GM18873 (cell line): ENCODE measurements at regions not wholly inside any gene's neighbourhood (a gene's known extent, or its start where the extent isn't known, plus 50 kb on each side); places are given as distances from the start of the nearest gene placed in this dataset.

Experiments
- ATAC-seq: cut with Tn5 transposase; IDR thresholded peaks from one replicate; pipeline ENCODE4 v1.9.1; 2021; ENCODE audit warnings: mild to moderate bottlenecking, moderate library complexity, moderate number of reproducible peaks; ENCODE audit not compliant: unreplicated experiment, low FRiP score

DNA sequence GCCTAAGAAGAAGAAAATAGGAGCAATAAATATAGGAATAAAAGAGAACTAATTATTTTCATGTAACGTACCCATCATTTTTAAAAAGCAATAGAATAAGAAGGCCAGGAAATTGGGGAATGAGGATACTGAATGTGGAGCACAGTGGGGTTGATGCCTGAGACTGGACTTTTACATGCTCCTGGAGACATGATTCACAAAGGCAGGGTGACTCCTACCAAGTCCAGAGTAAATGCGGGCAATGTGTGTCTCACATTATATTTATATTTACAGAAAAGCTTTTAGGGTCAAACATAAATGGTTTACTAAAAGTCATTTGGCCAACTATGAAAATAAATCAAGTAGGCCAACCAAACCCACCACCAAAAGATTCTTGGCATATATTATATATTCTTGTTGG lies 87.9 kb upstream of the COL5A2 start:
- ATAC-seq: no peak

GRCh38 chr2:189267925-189268579 lies 88.5 kb upstream of the COL5A2 start:
- no peak for ATAC-seq

DNA sequence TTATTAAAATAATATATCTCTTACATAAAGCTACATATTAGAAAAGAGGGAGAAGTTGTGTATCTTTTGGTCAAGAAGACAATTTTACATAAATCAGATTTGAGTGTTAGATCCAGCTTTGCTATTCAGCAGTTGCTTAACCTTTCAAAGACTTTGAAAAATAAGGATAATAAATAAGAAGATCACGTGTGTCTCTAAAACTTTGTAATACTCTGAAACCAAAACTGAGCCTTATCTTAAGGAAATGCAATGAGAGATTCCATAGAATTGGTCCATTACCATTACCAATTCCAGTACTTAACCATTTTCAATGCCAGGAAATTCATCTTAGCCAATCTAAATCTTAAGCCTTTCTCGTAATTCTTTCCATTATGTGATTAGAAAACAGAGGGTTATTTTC lies 89.2 kb upstream of the COL5A2 start:
- ATAC-seq: no peak

DNA sequence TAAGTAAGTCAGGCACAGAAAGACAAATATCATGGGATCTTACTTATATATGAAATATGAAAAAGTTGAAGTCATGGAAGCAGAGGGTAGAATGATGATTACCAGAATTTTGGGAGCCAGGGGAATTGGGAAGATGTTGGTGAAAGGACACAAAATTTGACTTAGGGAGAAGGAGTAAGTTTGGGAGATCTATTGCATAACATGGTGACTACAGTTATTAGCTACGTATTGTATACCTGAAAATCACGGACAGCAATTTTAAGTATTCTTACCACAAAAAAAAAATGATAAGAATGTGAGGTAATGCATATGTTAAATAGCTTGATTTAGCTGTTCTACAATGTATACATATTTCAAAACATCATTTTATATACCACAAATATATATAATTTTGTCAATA lies 94.2 kb upstream of the COL5A2 start:
- ATAC-seq: no peak

DNA sequence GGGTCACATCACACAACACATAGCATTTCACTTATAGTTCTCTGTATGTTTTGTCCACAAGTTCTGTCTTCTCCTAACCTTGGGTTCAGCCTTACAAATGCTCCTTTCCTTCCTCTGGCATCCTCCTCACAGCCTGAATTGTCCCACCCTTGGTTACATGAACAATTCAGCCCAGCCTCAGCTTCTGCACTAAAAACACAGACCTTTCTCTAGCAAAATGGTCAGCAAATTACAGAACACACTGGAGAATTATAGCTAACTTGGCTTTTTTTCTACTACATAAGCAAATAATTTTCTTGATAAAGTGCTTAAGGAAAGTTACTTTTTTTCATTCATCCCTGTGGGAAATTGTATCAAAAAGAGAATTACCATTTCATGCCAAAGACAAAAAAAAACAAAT lies 94.8 kb upstream of the COL5A2 start:
- no peak for ATAC-seq

DNA sequence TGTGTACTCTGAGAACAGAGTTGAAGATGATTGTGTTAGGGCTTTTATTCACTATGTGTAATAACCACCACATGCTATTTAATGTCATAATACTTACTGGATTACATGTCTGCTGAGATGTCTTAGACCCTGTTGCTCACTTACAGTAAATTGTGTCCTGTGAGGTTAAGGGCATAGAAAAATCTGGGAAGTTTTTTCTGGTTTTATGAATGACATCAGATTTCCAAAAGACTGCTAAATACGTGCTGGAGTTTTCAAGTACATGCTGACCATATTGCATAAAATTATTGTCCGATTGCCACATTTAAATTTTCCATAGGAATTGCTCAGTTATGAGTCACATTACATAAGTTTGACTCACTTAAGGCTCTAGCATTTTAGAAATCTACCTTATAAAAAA lies 96.7 kb upstream of the COL5A2 start:
- ATAC-seq: no peak

GRCh38 chr2:189281201-189281600 lies 101.6 kb upstream of the COL5A2 start:
- ATAC-seq: no peak

DNA sequence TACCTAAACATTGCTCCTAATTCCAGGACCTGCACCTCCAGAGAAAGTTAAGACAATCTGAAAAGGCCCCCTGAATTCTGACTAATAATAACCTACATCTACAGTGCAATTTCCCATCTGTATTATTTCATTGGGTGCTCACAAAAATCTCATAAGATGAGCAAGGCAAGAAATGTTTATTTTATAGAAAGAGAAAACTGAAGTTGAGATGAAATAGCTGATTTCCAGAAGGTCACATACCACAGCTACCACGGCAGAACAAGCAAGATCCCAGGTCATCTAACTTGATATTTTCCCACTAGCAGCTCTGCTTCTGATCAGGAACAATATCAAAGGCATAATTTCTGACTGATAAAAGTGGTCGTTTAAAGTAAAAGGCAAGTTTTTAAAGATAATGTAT lies 105.8 kb upstream of the COL5A2 start:
- ATAC-seq: no peak

GRCh38 chr2:189285962-189286645 lies 106.5 kb upstream of the COL5A2 start:
- ATAC-seq: no peak

- ATAC-seq: no peak
These were observed 107.8 kb upstream of the COL5A2 start for GRCh38 chr2:189287363-189287762.

- no peak for ATAC-seq
These were observed 108.5 kb upstream of the COL5A2 start for GRCh38 chr2:189287982-189288521.

DNA sequence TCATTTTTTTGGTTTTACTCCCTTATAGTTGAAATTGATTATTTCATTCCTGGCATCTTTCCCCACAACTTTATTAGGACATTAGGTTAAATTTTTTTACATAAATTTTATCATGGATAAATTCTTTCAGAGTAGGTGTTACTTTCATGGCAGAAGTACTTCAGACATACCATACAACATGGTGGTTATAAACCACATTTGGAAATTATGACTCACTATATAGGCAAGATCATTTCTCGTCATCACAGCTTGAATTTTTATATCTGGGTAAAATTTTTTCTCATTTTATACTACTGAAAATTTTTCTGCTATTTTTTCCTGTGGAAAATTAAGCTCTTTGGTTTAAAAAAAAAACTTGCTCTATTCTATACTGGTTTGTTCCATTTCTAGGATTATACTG lies 111.9 kb upstream of the COL5A2 start:
- ATAC-seq: no peak

GRCh38 chr2:189293164-189293563 lies 113.6 kb upstream of the COL5A2 start:
- no peak for ATAC-seq

DNA sequence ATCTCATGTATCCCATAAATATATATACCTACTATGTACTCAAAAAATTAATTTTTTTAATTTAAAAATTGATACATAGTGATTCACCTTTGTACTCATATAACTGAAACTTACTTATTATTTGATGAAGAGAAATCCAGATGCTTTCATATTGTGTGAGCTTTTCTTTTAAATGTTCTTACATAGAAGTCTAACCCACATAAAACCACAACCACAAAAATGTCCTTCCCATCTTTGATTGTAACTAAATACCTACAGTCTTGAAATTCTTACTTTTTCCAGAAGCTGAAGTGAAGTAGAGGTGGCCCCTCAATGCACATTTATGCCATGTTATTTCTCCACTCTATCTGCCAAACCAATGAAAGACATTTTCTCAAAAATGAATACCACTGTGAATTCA lies 117.9 kb upstream of the COL5A2 start:
- ATAC-seq: no peak

DNA sequence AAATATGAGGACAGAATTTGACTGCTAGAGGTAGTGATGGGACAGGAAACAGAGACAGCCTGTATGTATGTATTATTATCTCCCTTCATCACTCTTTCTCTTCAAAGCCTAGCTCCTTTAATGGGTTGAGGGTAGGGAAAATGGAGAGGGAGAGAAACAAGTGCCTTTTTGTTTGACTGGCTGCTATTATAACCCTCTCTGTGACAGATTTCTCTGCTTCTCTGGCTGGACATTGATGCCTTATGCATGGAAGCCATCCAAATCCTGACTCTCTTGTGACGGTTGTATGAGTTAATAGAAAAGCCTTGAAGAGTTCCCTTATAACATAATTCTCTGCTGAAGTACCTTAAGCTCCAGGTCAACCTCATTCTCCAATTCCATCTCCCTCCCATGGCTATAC lies 118.5 kb upstream of the COL5A2 start:
- no peak for ATAC-seq

DNA sequence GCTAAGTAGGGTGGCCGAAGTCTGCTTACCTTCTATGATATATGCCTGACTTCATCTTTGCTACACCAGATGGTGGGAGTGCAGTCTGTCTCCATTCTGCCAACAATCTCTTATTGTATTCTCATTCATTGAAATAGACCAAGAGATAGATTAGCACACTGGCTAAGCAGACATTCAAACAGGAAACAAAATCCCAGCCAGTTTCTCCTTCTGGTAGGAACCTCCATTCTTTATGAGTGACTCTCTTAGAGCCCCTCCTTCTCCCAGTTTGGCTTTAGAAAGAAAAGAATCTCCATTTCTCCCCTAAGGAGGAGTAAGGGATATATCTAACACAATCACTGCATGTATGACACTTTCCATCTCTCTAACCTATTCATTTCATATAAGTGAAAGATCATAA lies 118.9 kb upstream of the COL5A2 start:
- ATAC-seq: no peak

DNA sequence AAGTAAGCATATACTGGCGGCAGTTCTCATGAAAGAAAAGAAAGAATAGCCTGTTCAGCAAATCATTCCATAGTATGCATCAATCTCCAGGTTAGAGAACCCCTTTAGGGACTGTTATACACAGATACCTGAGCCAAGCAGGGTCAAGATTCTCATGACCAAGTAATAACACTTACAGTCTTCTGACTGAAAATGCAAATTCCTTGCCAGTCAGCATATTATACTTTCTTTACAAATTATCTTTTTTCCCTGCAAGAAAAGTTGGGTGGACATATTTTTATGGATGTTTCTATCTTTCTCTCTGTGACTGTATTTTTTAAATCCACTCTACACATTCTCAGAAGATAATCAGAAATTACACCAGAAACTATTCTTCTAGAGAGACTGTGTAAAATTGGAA lies 120.4 kb upstream of the COL5A2 start:
- ATAC-seq: no peak

- no peak for ATAC-seq
These were observed 121.4 kb upstream of the COL5A2 start for GRCh38 chr2:189300916-189301315.

- no peak for ATAC-seq
These were observed 122.8 kb upstream of the COL5A2 start for GRCh38 chr2:189302274-189302948.

GRCh38 chr2:189304360-189304759 lies 124.8 kb upstream of the COL5A2 start:
- no peak for ATAC-seq

GRCh38 chr2:189305291-189305943 lies 125.9 kb upstream of the COL5A2 start:
- ATAC-seq: no peak
